CMK (cell line): ENCODE measurements at regions not wholly inside any gene's neighbourhood (a gene's known extent, or its start where the extent isn't known, plus 50 kb on each side); places are given as distances from the start of the nearest gene placed in this dataset.

Experiments used
- DNase-seq: peaks from one replicate; pipeline ENCODE4 v3.0.0-alpha.2; 2010; ENCODE audit warnings: low read depth

DNA sequence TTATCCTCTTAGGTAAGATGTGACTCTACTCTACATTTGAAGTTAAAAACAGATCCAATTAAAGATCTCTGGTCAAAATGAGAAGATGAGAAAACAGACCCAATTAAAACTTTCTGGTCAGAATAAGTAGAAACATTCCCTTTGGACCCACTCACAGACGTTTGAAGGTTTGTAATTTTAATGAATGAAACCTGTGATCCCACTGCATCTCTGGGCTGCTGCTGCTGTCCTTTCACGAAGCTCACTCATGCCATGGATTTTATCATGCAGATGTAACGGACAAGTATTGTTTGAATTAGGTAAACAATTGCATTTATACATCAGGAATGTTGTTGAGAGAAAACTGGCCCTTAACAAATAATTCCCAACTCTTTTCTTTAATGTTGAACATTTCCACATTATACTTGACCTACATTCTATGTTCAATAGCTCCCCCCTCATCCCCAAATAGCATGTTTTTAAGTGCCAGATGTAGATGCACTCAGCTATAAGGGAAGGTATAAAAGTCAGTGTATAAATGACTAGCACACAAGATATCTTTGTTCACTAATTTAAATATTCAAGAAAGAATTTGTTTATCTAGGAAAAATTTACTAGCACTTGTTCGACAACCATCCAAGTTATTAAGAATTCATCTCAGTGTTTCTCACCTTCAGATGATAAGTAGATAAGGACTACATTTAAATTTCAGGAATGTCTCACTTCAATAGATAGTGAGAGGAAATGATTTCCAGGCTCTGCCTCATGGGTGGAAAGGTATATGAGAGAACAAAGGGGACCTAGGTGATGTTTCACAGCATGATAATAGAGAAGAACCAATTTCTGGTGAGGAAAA, 202.3 kb upstream of the LMNTD1 start:
- DNase-seq, result no peak

DNA sequence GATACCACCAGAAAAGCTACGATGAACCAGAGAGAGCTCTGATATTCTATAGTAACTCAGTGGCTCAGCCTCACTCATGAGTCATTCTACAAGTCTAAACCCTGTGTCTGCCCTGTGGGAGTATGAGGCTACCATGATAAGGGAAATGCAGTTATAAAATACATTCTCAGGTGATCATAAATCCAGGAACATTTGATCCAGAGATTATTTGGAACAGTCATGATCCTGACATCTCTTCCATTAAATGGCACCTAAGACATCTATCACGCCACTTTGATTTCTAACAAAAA, 202.6 kb upstream of the RASSF8 start:
- DNase-seq, result no peak

DNA sequence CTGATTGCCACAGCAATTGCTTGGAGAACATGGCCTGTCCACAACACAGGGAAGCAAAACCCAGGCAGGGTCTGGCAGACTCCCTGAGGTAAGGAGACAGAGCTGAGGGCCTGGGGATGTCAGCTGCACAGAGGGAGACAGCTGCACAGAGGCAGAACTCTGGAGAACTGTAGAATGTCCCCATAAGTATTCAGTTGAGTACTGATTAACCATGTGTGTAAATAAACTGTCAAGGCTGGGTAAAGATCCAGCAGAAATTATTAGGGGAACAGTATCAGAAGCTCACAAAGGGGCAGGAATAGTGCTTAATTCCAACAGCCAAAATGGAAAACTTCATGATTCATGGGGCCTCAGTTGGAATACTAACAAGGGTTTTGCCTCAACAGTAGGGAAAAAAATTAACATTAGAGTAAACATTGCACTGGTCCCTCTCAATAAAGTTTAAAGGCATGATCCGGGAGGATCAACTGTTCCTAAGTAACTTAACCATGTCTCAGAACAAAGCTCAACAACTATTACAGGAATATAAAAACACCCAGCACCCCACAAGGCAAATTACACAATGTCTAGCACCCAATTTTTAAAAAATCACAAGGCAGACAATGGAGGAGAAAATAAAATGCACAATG, 201.3 kb upstream of the RASSF8 start:
- DNase-seq, result no peak

DNA sequence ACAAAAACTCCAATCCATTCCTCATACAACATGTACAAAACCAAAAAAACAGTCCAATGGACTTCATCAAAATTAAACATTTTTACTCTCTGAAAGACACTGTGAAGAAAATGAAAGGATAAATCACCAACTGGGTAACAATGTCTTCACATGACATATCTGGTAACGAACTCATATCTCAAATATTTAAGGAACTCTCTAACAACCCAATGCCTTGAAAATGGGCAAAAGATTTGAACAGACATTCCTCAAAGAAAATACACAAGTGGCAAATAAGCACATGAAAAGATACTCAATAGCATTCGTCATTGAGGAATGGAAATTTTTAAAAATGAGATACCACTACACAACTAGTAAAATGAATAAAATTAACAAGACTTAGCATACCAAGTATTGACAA, 198.7 kb upstream of the RASSF8 start:
- DNase-seq, result no peak

DNA sequence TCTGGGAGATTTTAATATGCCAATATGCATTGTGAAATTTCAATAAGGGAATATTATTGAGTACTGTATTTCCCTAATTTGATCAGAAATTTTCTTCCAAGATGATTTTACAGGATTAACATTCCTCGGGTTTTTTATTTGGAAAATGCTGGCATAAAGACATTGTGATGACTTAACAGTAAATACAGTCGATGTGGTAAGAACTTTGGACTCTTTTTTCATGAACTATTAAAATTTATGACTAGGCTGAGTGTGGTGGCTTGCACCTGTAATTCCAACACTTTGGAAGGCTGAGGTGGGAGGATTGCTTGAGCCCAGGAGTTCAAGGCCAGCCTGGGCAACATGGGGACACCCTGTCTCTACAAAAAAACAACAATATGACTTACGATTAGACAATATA, 197.1 kb upstream of the RASSF8 start:
- DNase-seq, result no peak

DNA sequence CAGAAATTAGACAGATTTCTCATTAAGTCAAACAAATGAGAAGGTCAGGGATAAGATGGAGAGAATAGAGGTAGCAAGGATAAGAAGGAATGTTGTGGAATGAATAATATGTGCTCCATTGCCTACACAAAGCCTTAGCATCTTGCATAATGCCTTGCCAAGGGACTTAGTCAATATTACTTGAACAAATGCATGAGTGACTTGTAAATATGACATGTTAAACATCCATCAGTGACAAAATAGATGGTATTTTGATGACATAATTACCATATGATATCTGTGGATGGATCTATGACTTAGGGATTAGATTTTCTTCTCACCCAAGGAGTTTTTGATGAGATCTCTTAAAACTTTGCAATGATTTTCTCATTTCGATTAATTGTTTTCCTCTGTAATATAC, 194.1 kb upstream of the RASSF8 start:
- no peak for DNase-seq

DNA sequence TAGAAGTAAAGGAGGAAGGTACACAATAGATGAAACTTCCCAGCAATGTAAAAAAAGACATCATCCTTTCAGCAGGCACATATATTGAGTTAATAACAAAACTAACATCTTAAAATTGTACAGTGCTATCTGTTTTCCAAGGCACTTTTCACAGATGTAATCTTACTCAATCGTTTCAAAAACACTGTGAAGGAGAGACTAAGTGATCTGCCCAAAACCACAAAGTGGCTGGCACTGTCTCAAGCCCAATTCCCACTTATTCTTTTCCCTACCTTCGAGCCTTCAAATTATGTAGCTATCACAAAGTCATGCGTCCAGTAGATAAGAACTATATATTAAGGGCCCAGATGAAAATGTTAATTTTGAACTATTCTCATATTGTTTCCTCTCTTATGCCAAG, 193.6 kb upstream of the RASSF8 start:
- no peak for DNase-seq

DNA sequence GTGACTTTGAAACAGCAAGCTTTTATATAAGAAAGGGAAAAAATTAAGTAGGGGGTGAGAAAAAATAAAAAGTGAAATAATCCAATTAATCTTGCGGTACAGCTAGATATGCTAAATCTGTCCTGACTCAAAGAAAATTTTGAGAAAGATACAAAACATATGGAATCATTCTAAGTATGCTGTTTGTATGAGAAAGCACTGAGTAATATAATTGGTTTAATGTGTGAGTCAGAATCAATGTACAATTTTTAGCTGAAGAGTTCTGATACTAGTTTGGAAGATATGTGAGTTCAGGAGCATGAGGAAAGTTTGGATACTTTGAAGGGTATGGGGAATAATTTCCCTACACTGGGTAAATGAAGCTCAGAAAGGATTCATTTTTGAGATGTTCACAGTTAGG, 190.9 kb upstream of the RASSF8 start:
- no peak for DNase-seq

DNA sequence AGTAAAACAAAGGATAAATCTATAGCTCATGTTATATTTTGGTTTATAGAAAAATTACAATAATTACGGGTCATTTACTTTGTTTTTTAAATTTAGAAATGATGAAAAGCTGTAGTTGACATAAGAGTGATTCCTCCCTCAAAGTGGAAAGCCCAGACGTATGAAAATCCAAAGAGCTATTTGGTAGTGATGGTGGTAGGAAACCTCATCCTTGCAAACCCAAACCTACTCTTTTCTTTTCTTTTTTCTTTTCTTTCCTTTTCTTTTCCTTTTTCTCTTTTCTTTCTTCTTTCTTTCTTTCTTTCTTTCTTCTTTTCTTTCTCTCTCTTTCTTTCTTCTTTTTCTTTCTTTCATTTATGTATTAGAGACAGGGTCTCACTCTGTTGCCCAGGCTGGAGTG, 190.3 kb upstream of the RASSF8 start:
- DNase-seq, result no peak

DNA sequence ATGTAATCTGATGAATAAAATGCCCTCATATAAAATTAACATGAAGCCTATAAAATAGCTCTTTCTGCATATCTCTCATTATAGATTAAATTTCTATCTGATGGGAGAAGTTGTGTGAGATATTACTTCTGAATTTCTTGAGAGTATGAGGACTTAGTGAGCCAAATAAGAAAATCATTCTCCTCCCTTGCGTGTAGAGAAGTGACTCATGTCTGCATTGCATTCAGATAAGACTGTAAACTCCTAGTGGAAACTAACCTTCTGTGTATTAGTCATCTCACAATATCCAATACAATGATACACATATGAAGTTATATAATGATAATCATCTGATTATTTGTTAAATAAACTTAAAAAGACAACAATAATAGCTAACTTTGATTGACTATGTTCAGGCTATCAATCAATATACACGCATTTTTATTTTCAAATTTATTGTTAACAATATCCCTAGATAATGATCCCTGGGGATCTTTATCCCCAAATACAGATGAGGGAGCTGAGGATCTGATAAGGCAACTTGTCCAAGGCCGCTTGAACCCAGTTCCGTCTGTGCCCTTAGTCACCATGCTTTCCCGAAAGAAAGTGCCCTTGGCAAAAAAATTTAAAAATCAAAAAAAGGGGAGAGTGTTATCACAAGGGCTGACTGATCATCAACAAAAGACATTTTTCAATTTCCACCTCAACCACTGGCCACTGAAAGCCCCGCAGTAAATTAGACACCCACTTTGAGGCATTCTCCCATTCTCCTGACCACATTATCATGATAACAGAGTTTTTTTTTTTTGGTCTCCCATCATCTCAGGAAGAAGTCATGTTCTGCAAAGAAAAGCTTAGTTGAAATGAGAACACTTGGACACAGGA, 189.2 kb upstream of the RASSF8 start:
- no peak for DNase-seq

DNA sequence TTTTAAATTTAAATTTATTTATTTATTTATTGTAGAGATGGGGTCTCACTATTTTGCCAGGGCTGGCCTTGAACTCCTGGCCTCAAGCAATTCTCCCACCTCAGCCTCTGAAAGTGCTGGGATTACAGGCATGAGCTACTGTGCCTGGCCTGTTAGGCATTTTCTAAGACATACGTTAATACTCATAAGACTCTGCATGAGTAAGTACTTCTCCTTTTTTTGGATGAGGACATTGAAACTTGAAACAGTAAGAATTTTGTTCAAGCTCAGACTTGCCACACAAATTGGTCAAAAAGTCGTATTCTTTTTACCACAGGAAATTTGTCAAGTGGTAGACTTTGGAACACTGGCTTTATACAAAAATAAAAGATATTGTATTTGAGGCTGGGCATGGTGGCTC, 187.4 kb upstream of the RASSF8 start:
- DNase-seq, result no peak

DNA sequence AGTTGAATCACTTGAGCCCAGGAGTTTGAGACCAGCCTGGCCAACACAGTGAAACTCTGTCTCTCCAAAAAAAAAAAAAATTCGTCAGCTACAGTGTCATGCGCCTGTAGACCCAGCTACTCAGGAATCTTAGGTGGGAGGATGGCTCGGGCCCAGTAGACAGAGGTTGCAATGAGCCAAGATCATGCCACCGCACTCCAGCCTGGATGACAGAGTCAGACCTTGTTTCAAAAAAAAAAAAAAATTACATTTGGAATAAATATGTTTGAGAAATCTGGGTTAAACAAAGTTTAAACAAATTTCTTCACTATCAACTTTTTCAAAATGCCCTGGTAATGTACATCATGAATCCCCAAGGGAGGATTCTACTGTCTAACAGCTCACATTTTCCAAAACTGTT, 187.0 kb upstream of the RASSF8 start:
- no peak for DNase-seq

DNA sequence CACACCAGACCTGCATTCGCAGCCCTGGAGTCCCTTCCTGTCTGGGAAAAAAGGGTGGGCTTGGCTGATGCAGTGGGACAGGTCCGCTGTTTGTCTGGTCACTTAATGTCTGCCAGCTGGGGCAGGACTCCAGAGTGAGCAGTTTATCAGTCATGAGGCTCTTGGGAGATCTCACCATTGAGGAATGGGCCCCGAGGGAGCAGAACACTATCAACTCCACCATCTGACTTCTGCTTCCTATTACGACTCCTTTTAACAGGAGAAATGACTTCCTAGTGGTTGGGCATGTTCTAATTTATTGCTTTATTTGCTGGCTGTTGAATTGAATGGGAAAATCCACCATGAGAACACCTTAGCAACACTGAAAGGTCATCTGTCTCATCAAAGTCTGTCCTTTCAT, 182.5 kb upstream of the RASSF8 start:
- peak; percentile 73 for DNase-seq

DNA sequence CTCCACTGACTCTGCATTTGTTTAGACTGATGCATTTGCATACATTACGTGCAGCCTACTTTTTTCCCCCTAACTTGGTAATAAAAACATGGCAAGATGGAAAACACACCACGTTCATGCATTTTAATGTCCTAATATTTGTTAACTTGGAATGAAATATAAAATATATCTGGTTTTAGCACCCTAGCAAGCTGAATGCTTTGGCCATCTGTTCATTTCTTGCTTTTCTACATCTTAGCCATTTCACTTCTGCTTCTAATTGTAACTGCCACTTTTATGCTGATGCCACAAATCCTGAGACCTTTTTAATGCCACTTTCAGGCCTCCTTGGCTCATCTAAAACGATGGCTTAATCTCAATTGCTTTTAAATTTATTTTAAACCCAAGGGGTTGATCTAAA, 177.7 kb upstream of the RASSF8 start:
- no peak for DNase-seq

DNA sequence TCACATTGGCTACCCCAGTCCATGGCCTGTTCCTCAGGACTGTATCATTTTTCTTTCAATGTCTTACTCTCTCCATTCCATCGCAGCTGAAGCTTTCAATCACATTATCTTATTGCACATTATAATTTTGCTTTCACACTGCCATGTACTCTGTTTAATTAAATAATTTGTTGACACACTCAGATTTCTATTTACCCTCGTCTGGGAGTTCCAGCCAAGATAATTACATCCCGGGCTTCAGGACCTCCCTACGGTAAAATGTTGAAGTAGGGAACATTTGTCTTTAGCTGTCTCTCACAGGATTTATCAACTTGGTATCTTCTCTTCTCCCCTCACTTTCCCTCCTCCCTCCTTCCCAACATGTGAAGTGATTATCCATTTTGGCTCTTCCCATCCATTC, 177.2 kb upstream of the RASSF8 start:
- DNase-seq, result no peak

DNA sequence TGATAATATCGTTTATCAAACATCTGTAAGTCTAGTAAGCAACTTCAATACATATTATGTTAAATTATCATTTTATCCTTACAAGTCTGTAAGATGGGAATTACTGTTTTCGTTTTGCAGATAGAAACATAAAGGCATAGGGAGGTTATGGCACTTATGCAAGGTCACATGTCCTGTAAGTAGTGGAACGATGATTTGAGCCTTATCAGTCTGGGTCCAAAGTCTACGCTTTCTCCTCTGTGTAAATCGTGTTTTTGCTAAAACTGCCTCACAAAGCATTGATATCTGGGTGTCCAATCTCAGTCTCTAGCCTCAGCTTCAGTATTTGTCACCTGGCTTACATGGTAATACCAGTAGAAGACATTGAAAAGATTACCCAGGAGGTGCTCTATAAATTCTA, 174.9 kb upstream of the RASSF8 start:
- DNase-seq, result no peak

DNA sequence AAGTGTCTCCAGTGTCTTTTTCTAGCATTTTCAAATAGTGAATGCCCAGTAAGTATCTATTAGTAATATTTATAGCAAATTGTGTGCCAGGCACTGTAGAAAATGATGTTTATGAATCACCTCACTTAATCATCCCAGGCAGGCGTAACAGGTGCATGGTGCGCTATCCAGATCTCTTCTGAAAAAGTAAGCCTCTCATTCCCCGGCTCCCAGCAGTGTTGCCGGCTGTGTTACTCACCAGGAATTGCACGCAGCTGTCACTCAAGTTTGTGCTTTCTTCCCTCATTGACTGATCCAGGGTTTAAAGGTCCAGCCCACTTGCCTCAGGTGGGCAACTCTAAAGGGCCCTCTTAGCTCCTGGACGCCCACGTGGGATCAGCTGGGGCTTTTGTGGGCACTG, 173.8 kb upstream of the RASSF8 start:
- DNase-seq, result no peak

DNA sequence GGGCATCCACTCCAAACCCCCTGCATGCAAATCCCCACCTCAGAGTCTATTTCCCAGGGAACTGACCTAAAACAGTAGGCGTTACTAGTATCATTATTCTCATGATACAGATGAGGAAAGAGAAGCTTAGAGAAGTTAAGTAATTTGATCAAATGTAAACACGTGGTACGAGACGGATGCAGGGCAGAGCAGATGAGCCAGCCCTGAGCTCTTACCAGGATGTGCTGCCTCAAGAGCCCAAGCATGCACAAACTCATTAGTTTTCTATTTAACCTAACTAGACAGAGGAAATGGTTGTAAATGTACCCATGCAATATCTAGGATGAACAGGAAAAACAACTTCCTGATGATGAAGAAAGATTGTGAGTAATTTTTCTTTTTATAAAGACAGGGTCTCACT, 173.3 kb upstream of the RASSF8 start:
- no peak for DNase-seq

DNA sequence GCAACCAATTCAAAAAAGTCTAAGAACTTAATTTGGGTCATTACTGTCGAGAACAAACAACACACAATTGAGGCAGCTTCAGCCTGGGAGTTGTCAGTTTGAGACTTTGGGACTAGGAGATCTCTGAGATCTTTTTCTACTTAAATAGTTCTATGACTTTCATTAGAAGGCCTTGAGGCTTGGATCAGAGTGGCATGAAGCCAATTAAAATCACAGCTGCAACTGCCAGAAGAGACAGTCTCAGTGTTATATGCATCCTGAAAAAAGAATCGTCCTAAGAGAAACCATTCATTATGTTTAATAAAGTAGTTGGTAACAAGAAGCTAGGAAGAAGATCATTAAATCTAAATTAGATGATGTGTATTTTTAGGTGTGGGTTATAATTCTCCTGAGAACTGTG, 170.8 kb upstream of the RASSF8 start:
- DNase-seq, result no peak

DNA sequence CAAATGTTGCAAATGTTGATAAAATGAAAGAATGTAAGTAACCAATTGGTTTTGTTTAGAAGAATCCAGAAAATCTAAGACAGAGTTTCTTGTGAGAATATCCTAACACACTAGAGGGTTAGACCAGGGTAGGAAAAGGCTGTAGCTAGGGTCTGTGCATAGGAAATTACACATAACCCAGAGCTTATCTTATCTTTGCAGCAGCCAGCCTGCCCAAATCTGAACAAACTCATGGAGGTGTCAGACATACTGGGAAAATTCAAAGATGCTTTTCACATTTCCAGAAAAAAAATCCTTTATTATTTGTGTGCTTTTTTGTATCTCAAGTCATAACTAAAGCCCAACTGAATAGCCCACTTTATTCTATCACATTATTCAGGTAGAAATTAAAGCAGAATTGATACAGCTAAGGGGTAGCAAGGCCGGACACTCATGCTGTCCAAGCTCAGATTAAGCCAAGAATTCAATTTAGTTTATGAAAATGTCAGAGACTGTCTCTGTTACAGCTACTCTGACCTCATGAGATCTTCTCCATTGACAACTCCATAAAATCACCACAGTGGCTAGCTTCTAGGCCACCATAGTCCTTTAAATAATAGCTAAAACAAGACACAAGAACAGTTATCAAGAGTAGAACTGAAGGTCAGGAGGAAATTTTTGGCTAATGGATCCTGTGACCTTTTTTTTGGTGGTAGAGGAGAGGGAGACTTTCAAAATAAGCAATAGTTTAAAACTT, 169.6 kb upstream of the RASSF8 start:
- no peak for DNase-seq

DNA sequence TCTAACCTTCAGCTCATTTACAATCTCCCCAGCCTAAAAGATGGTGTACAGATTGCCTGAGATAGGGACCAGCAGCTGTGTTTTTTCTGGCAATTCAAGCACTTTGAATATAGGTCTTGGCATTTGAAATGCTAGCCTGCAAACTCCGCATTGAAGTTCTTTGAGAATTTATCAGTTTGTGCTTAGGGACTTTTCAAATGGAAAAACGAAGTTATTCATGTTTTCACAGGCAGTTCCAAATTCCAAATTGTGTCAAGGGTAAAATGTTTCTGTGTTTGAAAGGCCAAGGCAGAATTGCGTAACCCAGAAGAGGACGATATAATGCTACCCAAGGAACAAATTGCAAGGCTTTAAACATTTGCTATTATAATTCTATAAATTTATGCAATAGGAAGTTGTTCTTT, 168.9 kb upstream of the RASSF8 start:
- no peak for DNase-seq

DNA sequence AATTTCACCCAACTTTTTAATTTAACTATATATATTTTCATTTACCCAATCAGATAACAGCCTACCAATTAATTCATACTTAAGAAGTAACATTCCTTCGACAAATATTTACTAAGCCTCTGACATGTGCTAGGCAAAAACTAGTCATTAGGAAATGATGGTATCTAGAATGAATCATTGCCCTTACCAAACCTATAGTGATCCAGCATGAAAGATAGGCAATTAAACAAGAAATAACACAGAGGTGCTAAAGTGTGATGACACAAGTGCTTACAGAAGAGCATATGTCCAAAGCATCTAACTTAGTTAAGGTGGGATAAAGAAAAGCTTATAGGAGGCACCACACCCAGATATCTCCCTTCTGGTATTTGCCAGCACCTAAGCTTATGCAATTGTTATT, 166.5 kb upstream of the RASSF8 start:
- no peak for DNase-seq

DNA sequence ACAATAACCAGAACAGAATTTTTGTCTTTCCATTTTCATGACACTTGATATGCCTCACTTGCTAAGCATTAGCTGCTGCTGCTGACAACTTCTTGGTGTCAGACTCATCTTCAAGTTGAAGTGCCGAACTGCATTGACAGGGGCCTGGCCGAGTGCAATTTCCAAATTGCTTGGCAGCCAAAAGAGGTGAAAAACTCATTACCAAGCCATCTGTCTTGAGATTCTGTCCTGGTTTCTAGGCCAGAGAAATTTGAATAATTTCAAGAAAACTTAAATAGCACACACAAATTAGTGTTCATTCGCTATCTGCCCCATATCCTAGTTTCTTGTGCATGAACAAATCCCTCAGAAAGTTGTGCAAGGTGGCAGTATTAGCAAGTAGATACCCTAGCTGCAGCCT, 165.3 kb upstream of the RASSF8 start:
- DNase-seq, result no peak
